ENCODE measurements at regions not wholly inside any gene's neighbourhood (a gene's known extent, or its start where the extent isn't known, plus 50 kb on each side); places are given as distances from the start of the nearest gene placed in this dataset.
"Not testable (repeated sequence)": the region's sequence is repeated elsewhere in the genome, so short reads cannot be mapped to it uniquely, and the experiment has no call there.

- DNase-seq (ENCODE audit: low read depth): no peak
Observed at GRCh38 chr17:63178530-63178929, 212.5 kb downstream of the TANC2 start.

- DNase-seq (ENCODE audit: low read depth): no peak
Observed at GRCh38 chr17:63181856-63182255, 215.8 kb downstream of the TANC2 start.

DNA sequence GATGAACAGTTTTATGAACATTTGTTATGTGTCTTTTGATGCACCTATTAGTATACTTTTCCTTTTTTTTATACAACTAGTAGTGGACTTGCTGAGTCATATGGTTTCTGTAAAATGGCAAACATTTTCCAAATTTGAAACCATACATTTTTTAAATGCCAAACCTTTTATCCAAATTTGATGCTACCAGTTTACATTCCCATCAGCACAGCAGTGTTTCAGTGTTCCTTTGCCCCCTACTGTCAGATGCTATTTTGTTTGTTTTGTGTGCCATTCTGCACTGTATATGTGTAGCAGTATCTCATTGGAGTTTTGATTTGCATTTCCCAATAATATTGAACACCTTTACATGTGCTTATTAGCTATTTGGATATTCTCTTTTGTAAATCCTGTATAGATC, 219.4 kb downstream of the TANC2 start:
- DNase-seq (ENCODE audit: low read depth): no peak

GRCh38 chr17:63189082-63189481, 223.0 kb downstream of the TANC2 start:
- no peak for DNase-seq (ENCODE audit: low read depth)

GRCh38 chr17:63189930-63190329, 223.9 kb downstream of the TANC2 start:
- no peak for DNase-seq (ENCODE audit: low read depth)

DNA sequence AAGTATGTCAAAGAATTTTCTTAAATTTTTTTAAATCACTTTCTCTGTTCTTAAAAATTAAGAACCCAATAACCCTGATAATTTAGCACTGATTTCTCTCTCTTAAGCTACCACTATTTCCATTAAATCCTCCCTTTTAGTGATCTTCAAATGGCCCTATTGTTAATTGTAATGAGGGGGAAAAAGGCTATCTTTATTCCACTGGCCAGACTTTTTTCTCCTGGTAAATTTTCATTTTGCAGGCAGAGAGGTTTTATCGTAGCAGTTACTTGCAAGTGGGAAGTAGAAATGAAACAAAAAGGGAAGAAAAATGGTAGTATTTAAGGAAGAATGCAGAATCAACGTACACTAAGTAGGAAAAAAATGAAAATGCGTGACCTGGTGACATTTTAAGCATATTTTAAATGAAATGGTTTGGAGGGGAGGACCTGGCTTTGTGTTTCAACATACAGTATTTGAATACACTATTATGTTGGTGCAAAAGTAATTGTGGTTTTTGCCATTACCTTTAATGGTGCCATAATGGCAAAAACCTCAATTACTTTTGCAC, 224.9 kb downstream of the TANC2 start:
- no peak for DNase-seq (ENCODE audit: low read depth)

GRCh38 chr17:63191610-63192009, 225.6 kb downstream of the TANC2 start:
- no peak for DNase-seq (ENCODE audit: low read depth)

DNA sequence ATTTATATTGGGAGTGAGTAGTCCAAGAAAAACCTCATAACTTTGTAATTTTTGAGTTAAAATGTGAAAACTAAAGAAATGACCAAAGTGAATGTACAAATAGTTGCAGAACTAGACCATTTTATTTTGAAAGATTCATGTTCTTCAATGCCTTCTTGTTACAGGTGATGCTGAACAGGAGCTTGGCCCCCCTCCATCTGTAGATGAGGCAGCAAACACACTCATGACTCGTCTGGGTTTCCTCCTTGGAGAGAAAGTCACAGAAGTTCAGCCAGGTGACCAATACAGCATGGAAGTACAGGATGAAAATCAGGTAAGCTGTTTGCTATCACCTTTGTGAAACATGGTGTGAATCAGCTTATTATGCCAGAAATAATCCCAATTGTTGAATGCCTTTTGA, 227.8 kb downstream of the TANC2 start:
- no peak for DNase-seq (ENCODE audit: low read depth)

DNA sequence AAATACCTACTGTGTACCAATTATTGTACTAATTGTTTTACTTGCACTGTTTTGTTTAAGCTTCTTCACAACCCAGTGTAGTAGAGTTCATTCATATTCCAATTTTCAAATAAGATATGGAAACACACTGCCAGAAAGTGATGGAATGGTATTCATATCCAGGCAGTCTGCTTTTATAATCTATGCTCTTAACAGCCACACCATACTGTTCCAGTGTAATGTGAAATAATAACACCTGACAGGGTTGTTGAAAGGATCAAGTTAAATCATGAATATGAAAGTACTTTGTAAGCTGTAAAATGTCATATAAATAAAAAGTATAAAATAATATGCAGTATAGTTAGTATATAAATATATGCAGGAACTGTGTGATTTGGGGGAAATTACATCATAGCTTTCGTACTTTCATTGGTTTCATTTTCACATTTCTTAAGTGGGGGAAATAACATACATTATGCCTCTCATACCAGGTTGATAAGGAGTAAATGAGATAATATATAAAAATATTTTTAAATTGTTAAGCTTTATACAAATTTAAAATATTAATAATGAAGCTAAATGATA, 230.8 kb downstream of the TANC2 start:
- no peak for DNase-seq (ENCODE audit: low read depth)

DNA sequence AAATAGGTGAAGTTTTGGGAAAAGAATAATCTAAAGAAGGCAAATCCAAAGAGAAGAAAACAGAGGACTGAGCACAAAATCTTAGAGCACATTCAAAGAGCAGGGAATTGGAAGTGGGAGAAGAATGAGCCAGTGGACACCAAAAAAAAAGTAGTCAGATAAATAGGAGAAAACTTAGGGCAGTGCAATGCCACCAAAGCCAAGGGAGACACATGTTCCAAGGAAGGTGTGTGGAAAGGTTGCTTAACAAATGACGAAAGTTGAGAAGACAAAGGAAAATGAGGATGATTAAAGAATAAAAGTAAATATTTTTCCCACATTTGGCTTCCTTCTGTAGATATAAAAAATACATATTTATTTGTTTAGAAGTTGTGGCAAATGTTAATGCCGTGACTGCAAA, 237.6 kb downstream of the TANC2 start:
- DNase-seq (ENCODE audit: low read depth): no peak

GRCh38 chr17:63221939-63222338, 224.2 kb downstream of the CYB561 start:
- DNase-seq (ENCODE audit: low read depth): no peak

DNA sequence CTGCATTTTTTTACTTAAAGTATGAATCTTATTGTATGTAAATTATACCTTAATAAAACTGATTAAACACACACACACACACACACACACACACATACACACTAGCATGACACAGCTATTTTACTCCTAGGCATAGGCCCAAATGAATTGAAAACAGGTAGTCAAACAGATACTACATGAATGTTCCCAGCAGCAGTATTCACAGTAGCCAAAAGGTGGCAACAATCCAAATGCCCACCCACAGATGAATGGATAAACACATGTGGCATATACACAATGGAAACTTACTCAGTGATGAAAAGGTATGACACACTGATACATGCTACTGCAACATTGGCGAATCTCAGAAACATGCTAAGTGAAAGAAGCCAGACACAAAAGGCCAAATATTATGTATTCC, 223.5 kb downstream of the CYB561 start:
- no peak for DNase-seq (ENCODE audit: low read depth)

DNA sequence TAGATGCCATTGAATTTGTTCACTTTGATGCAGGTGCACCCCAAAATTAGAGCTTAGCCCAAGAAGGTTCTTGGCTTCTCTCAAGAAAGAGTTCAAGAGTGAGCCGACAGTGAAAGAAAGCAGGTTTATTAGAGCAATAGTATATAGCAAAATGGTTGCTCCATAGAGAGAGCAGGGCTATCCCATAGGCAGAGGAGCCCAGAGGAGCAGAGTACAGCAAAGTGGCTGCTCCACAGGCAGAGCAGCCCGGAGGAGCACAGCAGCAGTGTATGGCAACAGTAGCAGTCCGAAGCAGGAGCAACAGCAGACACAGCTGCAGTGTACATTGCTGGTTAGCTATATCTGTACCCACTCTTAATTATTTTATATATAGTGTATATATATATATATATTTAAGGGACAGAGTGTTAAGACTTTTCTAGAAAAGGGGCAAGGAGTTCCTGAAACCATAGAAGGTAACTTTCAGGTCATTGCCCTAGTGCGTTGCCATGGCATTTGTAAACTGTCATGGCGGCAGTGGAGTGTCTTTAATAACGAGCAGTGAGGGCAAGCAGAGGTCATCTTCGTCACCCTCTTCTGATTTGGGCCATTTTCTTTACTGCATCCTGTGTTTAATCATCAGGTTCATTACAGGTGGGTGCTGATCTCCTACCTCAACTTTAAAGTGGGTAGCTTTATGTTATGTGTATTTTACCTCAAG, 222.7 kb downstream of the CYB561 start:
- no peak for DNase-seq (ENCODE audit: low read depth)

DNA sequence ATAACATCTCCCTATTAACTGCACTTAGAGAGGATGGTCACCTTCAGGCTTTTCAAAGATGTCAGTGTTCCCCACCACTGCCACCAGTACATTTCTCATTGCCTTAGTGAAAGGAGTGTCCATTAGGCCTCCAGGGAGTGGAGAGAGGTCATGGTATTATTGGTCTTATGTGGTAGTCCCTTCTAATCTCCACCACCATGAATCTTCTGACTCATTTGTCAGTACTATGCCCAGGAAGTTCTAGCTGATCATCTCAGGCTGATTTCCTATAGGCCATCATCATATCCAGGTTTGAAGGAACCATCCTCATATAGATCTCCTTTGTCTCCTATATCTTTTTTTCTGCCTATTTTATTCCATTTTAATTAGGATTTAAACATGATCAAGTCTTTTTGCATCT, 221.5 kb downstream of the CYB561 start:
- DNase-seq (ENCODE audit: low read depth): no peak

DNA sequence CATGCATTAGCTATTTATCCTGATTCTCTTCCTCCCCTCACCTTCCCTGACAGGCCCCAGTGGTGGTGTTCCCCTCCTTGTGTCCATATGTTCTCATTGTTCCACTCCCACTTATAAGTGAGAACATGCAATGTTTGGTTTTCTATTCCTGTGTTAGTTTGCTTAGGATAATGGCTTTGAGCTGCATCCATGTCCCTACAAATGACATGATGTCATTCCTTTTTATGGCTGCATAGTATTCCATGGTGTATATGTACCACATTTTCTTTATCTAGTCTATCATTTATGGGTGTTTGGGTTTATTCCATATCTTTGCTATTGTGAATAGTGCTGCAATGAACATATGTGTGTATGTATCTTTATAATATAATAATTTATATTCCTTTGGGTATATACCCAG, 219.4 kb downstream of the CYB561 start:
- DNase-seq (ENCODE audit: low read depth): not testable (repeated sequence)

DNA sequence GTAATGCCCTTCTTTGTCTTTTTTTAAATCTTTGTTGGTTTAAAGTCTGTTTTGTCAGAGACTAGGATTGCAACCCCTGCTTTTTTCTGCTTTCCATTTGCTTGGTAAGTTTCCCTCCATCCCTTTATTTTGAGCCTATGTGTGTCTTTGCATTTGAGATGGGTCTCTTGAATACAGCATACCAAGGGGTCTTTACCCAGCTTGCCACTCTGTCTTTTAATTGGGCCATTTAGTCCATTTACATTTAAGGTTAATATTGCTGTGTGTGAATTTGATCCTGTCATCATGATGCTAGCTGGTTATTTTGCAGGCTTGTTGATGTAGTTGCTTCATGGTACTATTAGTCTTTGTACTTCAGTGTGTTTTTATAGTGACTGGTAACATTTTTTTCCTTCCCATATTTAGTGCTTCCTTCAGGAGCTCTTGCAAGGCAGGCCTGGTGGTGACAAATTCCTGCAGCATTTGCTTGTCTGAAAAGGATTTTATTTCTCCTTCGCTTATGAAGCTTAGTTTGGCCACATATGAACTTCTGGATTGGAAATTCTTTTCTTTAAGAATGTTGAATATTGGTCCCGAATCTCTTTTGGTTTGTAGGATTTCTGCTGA, 215.0 kb downstream of the CYB561 start:
- DNase-seq (ENCODE audit: low read depth): not testable (repeated sequence)

- no peak for DNase-seq (ENCODE audit: low read depth)
Observed at GRCh38 chr17:63232565-63233310, 213.4 kb downstream of the CYB561 start.

- no peak for DNase-seq (ENCODE audit: low read depth)
Observed at GRCh38 chr17:63240106-63240505, 206.0 kb downstream of the CYB561 start.

DNA sequence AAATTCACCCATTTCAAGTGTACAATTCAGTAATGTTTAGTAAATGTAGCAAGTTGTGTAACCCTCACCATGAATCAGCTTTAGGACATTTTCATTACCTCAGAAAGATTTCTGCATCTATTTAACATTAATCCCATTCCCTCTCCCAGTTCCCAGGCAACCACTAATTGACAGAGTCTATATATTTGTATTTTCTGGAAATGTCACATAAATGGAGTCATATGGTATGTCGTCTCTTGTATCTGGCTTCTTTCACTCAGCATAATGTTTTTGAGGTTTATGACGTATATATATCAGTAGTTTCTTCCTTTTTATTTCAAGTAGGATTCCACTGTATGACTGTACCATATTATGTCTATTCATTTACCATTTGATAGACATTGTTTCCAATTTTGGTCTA, 199.8 kb downstream of the CYB561 start:
- no peak for DNase-seq (ENCODE audit: low read depth)

GRCh38 chr17:63247706-63248105, 198.4 kb downstream of the CYB561 start:
- DNase-seq (ENCODE audit: low read depth): peak; percentile 29

DNA sequence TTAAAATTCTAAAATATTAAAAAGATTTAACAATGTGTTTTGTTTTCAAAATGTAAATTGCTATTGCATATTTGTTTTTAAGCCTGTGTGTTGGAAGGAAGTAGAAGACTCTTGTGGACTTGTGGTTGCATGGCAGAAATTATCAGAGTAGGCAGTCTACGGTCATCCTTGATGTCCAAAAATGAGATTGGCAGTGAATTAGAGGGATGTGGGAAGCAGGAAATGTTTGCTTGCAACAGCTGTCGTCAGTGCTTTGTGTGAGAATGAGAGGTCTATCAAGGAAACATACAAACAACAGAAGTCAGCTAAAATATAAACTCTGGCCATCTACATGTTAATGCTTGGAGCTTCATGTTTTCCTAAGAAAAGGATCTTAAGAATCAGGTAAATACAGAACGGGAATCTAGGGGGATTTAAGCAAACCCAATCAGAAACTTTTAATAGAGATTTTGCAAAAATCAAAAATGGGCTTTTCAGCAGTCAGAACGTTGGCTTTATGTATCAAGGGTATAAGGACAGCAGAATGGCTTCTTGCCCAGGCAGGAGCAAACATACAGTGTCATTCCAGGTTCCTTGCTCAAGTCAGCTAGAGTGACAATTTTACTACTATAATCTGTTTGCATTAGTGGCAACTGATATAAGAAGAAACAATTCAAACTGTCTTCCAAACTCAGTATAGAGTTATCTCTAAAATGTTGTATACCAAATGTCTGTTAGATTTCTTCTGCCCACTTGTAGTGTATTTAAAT, 196.7 kb downstream of the CYB561 start:
- no peak for DNase-seq (ENCODE audit: low read depth)

DNA sequence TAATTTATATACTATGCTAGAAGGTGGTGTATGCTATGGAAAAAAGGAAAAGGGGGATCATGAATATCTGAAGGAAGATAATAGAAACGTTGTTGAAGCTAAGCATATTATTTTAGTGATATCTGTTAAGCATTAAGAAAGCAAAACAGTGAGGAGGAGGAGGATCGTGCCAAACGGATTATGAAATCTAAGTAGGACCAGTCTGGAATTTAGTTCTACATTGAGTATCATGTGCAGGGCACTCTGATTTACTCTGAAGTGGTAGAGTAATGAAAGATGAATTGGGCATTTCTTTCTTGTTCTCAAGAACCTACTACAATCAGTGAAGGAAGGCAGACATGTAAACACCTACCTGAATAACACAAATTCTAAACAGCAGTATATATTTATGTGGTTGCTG, 195.3 kb downstream of the CYB561 start:
- DNase-seq (ENCODE audit: low read depth): peak; percentile 21
